ENCODE measurements at regions not wholly inside any gene's neighbourhood (a gene's known extent, or its start where the extent isn't known, plus 50 kb on each side); places are given as distances from the start of the nearest gene placed in this dataset.
"Not testable (repeated sequence)": the region's sequence is repeated elsewhere in the genome, so short reads cannot be mapped to it uniquely, and the experiment has no call there.

- H3K4me3 Mint-ChIP-seq; H3K27ac Mint-ChIP-seq; DNase-seq; H3K27me3 Mint-ChIP-seq; H3K36me3 Mint-ChIP-seq (ENCODE audit: low read depth); H3K9me3 Mint-ChIP-seq; intact Hi-C loops (cut with micrococcal nuclease); H3K4me1 Mint-ChIP-seq: not testable (repeated sequence)
Observed at GRCh38 chr9:65566018-65566417, 109.7 kb upstream of the ZNG1E start.

- H3K27ac Mint-ChIP-seq; H3K27me3 Mint-ChIP-seq; H3K9me3 Mint-ChIP-seq; H3K4me3 Mint-ChIP-seq; H3K36me3 Mint-ChIP-seq (ENCODE audit: low read depth); intact Hi-C loops (cut with micrococcal nuclease); H3K4me1 Mint-ChIP-seq; DNase-seq: not testable (repeated sequence)
Observed at GRCh38 chr9:65519018-65519417, 156.7 kb upstream of the ZNG1E start.

- intact Hi-C loops (cut with micrococcal nuclease); H3K27me3 Mint-ChIP-seq; H3K4me3 Mint-ChIP-seq; DNase-seq; H3K9me3 Mint-ChIP-seq; H3K36me3 Mint-ChIP-seq (ENCODE audit: low read depth); H3K4me1 Mint-ChIP-seq; H3K27ac Mint-ChIP-seq: not testable (repeated sequence)
Observed at GRCh38 chr9:65514465-65514864, 161.3 kb upstream of the ZNG1E start.

- DNase-seq; H3K4me3 Mint-ChIP-seq; H3K27ac Mint-ChIP-seq; H3K36me3 Mint-ChIP-seq (ENCODE audit: low read depth); intact Hi-C loops (cut with micrococcal nuclease); H3K27me3 Mint-ChIP-seq; H3K9me3 Mint-ChIP-seq; H3K4me1 Mint-ChIP-seq: not testable (repeated sequence)
Observed at GRCh38 chr9:65507897-65508296, 167.8 kb upstream of the ZNG1E start.

GRCh38 chr9:65504686-65505085, 171.0 kb upstream of the ZNG1E start:
- H3K27ac Mint-ChIP-seq; H3K36me3 Mint-ChIP-seq (ENCODE audit: low read depth); intact Hi-C loops (cut with micrococcal nuclease); H3K4me1 Mint-ChIP-seq; H3K9me3 Mint-ChIP-seq; DNase-seq; H3K4me3 Mint-ChIP-seq; H3K27me3 Mint-ChIP-seq: not testable (repeated sequence)

- H3K27me3 Mint-ChIP-seq; H3K36me3 Mint-ChIP-seq (ENCODE audit: low read depth); H3K4me1 Mint-ChIP-seq; H3K4me3 Mint-ChIP-seq; DNase-seq; H3K27ac Mint-ChIP-seq; H3K9me3 Mint-ChIP-seq; intact Hi-C loops (cut with micrococcal nuclease): not testable (repeated sequence)
Observed at GRCh38 chr9:65503696-65504095, 172.0 kb upstream of the ZNG1E start.

GRCh38 chr9:65482890-65483289, 192.8 kb upstream of the ZNG1E start:
- DNase-seq, result not testable (repeated sequence)

GRCh38 chr9:65481291-65481690, 194.4 kb upstream of the ZNG1E start:
- DNase-seq; H3K4me3 Mint-ChIP-seq; H3K27me3 Mint-ChIP-seq; H3K9me3 Mint-ChIP-seq; H3K27ac Mint-ChIP-seq; H3K36me3 Mint-ChIP-seq (ENCODE audit: low read depth); H3K4me1 Mint-ChIP-seq; intact Hi-C loops (cut with micrococcal nuclease): not testable (repeated sequence)

More at GRCh38 chr9:65482890-65483289, 192.8 kb upstream of the ZNG1E start:
- H3K4me3 Mint-ChIP-seq; intact Hi-C loops (cut with micrococcal nuclease); H3K27me3 Mint-ChIP-seq; H3K9me3 Mint-ChIP-seq; H3K4me1 Mint-ChIP-seq; H3K27ac Mint-ChIP-seq; H3K36me3 Mint-ChIP-seq (ENCODE audit: low read depth): not testable (repeated sequence)

- H3K9me3 Mint-ChIP-seq; intact Hi-C loops (cut with micrococcal nuclease); H3K4me3 Mint-ChIP-seq; H3K4me1 Mint-ChIP-seq; H3K36me3 Mint-ChIP-seq (ENCODE audit: low read depth); H3K27me3 Mint-ChIP-seq; DNase-seq; H3K27ac Mint-ChIP-seq: not testable (repeated sequence)
Observed at GRCh38 chr9:65474891-65475290, 189.9 kb upstream of the FOXD4L5 start.

GRCh38 chr9:65473059-65473822, 188.2 kb upstream of the FOXD4L5 start:
- H3K27me3 Mint-ChIP-seq; H3K4me3 Mint-ChIP-seq; intact Hi-C loops (cut with micrococcal nuclease); H3K4me1 Mint-ChIP-seq; H3K27ac Mint-ChIP-seq; H3K9me3 Mint-ChIP-seq; DNase-seq; H3K36me3 Mint-ChIP-seq (ENCODE audit: low read depth): not testable (repeated sequence)

- H3K9me3 Mint-ChIP-seq; intact Hi-C loops (cut with micrococcal nuclease); H3K27ac Mint-ChIP-seq; H3K36me3 Mint-ChIP-seq (ENCODE audit: low read depth); DNase-seq; H3K4me1 Mint-ChIP-seq; H3K4me3 Mint-ChIP-seq; H3K27me3 Mint-ChIP-seq: not testable (repeated sequence)
Observed at GRCh38 chr9:65471106-65471505, 186.1 kb upstream of the FOXD4L5 start.

- peaks cover 26% of the 10 kb centered on the region for H3K9me3 Mint-ChIP-seq
- intact Hi-C loops (cut with micrococcal nuclease); H3K4me3 Mint-ChIP-seq: not testable (repeated sequence)
Observed at GRCh38 chr9:65466911-65467734, 182.1 kb upstream of the FOXD4L5 start.

GRCh38 chr9:65465246-65465895, 180.4 kb upstream of the FOXD4L5 start:
- H3K27me3 Mint-ChIP-seq; H3K4me3 Mint-ChIP-seq; intact Hi-C loops (cut with micrococcal nuclease); H3K27ac Mint-ChIP-seq; DNase-seq; H3K4me1 Mint-ChIP-seq; H3K36me3 Mint-ChIP-seq (ENCODE audit: low read depth): not testable (repeated sequence)
- H3K9me3 Mint-ChIP-seq, result peaks cover 26% of the 10 kb centered on the region

More at GRCh38 chr9:65466911-65467734, 182.1 kb upstream of the FOXD4L5 start:
- not testable (repeated sequence) for H3K36me3 Mint-ChIP-seq (ENCODE audit: low read depth); H3K27ac Mint-ChIP-seq; DNase-seq; H3K4me1 Mint-ChIP-seq; H3K27me3 Mint-ChIP-seq

- H3K27me3 Mint-ChIP-seq; H3K36me3 Mint-ChIP-seq (ENCODE audit: low read depth); H3K4me3 Mint-ChIP-seq; H3K27ac Mint-ChIP-seq; DNase-seq; H3K4me1 Mint-ChIP-seq; intact Hi-C loops (cut with micrococcal nuclease): not testable (repeated sequence)
- H3K9me3 Mint-ChIP-seq, result peaks cover 29% of the 10 kb centered on the region
Observed at GRCh38 chr9:65462476-65462875, 177.5 kb upstream of the FOXD4L5 start.

Data from activated CD4-positive, alpha-beta T cell treated with anti-CD3 and anti-CD28 coated beads, Interleukin-2, amount 10 ng/mL, durations not matched to agents 24 days and 14 days (primary cell).